ENCODE measurements at regions not wholly inside any gene's neighbourhood (a gene's known extent, or its start where the extent isn't known, plus 50 kb on each side); places are given as distances from the start of the nearest gene placed in this dataset.

DNA sequence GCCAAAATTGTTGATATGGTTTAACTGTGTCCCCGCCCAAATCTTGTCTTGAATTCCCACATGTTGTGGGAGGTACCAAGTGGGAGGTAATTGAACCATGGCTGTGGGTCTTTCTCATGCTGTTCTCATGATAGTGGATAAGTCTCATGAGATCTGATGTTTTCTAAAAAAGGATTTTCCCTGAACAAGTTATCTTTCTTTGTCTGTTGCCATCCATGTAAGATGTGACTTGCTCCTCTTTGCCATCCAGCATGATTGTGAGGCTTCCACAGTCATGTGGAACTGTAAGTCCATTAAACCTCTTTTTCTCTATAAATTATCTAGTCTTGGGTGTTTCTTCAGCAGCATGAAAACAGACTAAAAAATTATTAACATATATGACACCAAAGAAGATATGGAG, 986.7 kb upstream of the MIR17HG start:
- TF ChIP-seq ZNF175 (tag by site-specific recombination; IDR thresholded peaks at IDR 0.05) = no peak
- TF ChIP-seq, protein P1, sequence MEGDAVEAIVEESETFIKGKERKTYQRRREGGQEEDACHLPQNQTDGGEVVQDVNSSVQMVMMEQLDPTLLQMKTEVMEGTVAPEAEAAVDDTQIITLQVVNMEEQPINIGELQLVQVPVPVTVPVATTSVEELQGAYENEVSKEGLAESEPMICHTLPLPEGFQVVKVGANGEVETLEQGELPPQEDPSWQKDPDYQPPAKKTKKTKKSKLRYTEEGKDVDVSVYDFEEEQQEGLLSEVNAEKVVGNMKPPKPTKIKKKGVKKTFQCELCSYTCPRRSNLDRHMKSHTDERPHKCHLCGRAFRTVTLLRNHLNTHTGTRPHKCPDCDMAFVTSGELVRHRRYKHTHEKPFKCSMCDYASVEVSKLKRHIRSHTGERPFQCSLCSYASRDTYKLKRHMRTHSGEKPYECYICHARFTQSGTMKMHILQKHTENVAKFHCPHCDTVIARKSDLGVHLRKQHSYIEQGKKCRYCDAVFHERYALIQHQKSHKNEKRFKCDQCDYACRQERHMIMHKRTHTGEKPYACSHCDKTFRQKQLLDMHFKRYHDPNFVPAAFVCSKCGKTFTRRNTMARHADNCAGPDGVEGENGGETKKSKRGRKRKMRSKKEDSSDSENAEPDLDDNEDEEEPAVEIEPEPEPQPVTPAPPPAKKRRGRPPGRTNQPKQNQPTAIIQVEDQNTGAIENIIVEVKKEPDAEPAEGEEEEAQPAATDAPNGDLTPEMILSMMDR (tag by site-specific recombination; IDR thresholded peaks at IDR 0.05) = no peak
- TF ChIP-seq ZBTB7A (tag by site-specific recombination; IDR thresholded peaks at IDR 0.05; ENCODE audit: low read depth) = no peak
- TF ChIP-seq, protein P2, sequence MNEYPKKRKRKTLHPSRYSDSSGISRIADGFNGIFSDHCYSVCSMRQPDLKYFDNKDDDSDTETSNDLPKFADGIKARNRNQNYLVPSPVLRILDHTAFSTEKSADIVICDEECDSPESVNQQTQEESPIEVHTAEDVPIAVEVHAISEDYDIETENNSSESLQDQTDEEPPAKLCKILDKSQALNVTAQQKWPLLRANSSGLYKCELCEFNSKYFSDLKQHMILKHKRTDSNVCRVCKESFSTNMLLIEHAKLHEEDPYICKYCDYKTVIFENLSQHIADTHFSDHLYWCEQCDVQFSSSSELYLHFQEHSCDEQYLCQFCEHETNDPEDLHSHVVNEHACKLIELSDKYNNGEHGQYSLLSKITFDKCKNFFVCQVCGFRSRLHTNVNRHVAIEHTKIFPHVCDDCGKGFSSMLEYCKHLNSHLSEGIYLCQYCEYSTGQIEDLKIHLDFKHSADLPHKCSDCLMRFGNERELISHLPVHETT (tag by site-specific recombination; IDR thresholded peaks at IDR 0.05) = no peak
- TF ChIP-seq, protein P3, sequence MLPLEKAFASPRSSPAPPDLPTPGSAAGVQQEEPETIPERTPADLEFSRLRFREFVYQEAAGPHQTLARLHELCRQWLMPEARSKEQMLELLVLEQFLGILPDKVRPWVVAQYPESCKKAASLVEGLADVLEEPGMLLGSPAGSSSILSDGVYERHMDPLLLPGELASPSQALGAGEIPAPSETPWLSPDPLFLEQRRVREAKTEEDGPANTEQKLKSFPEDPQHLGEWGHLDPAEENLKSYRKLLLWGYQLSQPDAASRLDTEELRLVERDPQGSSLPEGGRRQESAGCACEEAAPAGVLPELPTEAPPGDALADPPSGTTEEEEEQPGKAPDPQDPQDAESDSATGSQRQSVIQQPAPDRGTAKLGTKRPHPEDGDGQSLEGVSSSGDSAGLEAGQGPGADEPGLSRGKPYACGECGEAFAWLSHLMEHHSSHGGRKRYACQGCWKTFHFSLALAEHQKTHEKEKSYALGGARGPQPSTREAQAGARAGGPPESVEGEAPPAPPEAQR (tag by site-specific recombination; IDR thresholded peaks at IDR 0.05) = no peak
- TF ChIP-seq, protein P4, sequence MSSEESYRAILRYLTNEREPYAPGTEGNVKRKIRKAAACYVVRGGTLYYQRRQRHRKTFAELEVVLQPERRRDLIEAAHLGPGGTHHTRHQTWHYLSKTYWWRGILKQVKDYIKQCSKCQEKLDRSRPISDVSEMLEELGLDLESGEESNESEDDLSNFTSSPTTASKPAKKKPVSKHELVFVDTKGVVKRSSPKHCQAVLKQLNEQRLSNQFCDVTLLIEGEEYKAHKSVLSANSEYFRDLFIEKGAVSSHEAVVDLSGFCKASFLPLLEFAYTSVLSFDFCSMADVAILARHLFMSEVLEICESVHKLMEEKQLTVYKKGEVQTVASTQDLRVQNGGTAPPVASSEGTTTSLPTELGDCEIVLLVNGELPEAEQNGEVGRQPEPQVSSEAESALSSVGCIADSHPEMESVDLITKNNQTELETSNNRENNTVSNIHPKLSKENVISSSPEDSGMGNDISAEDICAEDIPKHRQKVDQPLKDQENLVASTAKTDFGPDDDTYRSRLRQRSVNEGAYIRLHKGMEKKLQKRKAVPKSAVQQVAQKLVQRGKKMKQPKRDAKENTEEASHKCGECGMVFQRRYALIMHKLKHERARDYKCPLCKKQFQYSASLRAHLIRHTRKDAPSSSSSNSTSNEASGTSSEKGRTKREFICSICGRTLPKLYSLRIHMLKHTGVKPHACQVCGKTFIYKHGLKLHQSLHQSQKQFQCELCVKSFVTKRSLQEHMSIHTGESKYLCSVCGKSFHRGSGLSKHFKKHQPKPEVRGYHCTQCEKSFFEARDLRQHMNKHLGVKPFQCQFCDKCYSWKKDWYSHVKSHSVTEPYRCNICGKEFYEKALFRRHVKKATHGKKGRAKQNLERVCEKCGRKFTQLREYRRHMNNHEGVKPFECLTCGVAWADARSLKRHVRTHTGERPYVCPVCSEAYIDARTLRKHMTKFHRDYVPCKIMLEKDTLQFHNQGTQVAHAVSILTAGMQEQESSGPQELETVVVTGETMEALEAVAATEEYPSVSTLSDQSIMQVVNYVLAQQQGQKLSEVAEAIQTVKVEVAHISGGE (tag by site-specific recombination; conservative IDR thresholded peaks at IDR 0.05; ENCODE audit: low read depth) = no peak

All from HEK293 (cell line).